ENCODE measurements at regions not wholly inside any gene's neighbourhood (a gene's known extent, or its start where the extent isn't known, plus 50 kb on each side); places are given as distances from the start of the nearest gene placed in this dataset.

GRCh38 chr10:8719971-8720370 is 665.5 kb downstream of the GATA3 start:
- TF ChIP-seq RAD21 (IDR thresholded peaks at IDR 0.05; ENCODE audit: low read length) (no peak), CTCF (conservative IDR thresholded peaks at IDR 0.05; ENCODE audit: low read depth, low read length) (no peak), RFX5 (IDR thresholded peaks at IDR 0.05; ENCODE audit: low read depth, low read length) (no peak), POLR2A (IDR thresholded peaks at IDR 0.05; ENCODE audit: low read depth, low read length) (no peak), USF2 (IDR thresholded peaks at IDR 0.05; ENCODE audit: low read depth, low read length) (no peak), RCOR1 (IDR thresholded peaks at IDR 0.05; ENCODE audit: insufficient replicate concordance, low read length) (no peak), MXI1 (IDR thresholded peaks at IDR 0.05; ENCODE audit: borderline replicate concordance, low read depth, low read length) (no peak), MAFK (IDR thresholded peaks at IDR 0.05; ENCODE audit: low read depth, low read length) (no peak), CEBPB (IDR thresholded peaks at IDR 0.05; ENCODE audit: low read depth, low read length) (no peak), FOS (IDR thresholded peaks at IDR 0.05; ENCODE audit: low read depth, low read length) (no peak), SMC3 (IDR thresholded peaks at IDR 0.05; ENCODE audit: low read depth, low read length) (no peak)

Data from IMR-90 (cell line).